Pancreas (tissue), 10 donors: ENCODE measurements at regions not wholly inside any gene's neighbourhood (a gene's known extent, or its start where the extent isn't known, plus 50 kb on each side); places are given as distances from the start of the nearest gene placed in this dataset.

Source experiments
- ATAC-seq, 4 donors: fragments of 200-7000 bp; cut with Tn5 transposase; one replicate each; pipeline versions ENCODE4 v1.8.0 to v1.9.1; 2020; ENCODE audit warnings: mild to moderate bottlenecking in 4 of 4, moderate library complexity in 4 of 4
- DNase-seq, 6 donors: peaks; one replicate each; pipeline ENCODE4 v3.0.0-alpha.2; 2020
- FAIRE-seq: peaks from 2 replicates; lab custom pipeline; 2012; peaks lifted over from hg19 to GRCh38; lab: Jason Lieb, UNC
- H3K27ac ChIP-seq, 4 donors: fragments of 200-600 bp; sonication (generic); 1 replicate in 3 of 4; 2 replicates in 1 of 4; pipeline versions ENCODE4 v1.5.0 to v1.8.0; 2020
- H3K27me3 ChIP-seq, 4 donors: fragments of 200-600 bp; one replicate each; pipeline ENCODE4 v1.8.0; 2021
- H3K36me3 ChIP-seq, 3 donors: fragments of 200-600 bp; sonication (generic) in 1 of 3; one replicate each; pipeline versions ENCODE4 v1.5.0 to v1.8.0; 2020 to 2021
- H3K4me1 ChIP-seq, 3 donors: fragments of 200-600 bp; one replicate each; pipeline ENCODE4 v1.8.0; 2021
- H3K4me3 ChIP-seq, 4 donors: fragments of 200-600 bp; sonication (generic) in 2 of 4; one replicate each; pipeline versions ENCODE4 v1.5.0 to v1.8.0; 2020 to 2021
- H3K9me3 ChIP-seq, 4 donors: fragments of 200-600 bp; one replicate each; pipeline ENCODE4 v1.8.0; 2021
- CTCF ChIP-seq, 4 donors: fragments of 200-600 bp; sonication (generic) in 3 of 4; IDR thresholded peaks; one replicate each; pipeline versions ENCODE4 v1.5.0 to v1.8.0; 2021; ENCODE audit warnings: antibody characterized with exemption in 4 of 4
- WGBS, 2 donors: extraction: QIAGEN DNeasy Blood & Tissue Kit; methylation state at CpG; one replicate each; pipeline ENCODE4 v1.1.7; 2013; 5-methylcytosine and 5-hydroxymethylcytosine counted together
- intact Hi-C, 3 donors: fragments of 100-400 bp; cut with DNase I; formaldehyde crosslinking; loops; one replicate each; pipeline versions ENCODE4 v1.11.1 to v1.14.2; 2022
- donor health status: healthy with polysubstance abuse.
- donor health status: DM: no; HTN: no; CAD: no; lungs with moderate emphysema.
- donor health status: DM: no; HTN: no; CAD: no.
- donor health status: control.
- donor health status: control.
- donor health status: Bipolar disorder and iron deficiency.
- donor health status: DM: yes; HTN: yes; CAD: no.
- donor health status: DM: no; HTN: no; CAD: no.
- donor health status: DM: no; HTN: no; CAD: no.
- donor health status: DM: yes; HTN: yes; CAD: no.

DNA sequence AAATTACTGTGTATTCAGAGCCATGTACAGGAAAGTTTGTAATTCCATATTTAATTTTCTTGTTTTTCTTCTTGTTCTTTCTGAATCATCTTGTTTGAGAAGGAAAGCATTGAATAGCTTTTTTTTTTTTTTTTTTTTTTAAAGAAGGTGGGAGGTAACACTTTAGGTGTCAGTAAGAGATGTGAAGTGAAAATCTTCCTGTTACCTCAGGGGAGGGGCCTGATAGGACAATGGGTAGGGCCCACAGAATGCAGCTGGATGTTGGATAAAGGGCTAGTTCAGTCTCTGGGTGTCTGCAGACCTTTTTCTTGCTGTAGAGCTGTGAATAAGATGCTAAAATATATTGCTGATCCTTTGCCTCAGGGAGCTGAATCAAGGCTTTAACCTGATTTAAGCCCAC, 317.4 kb downstream of the MAN2A1 start:
- no peak for ATAC-seq
- no peak for TF ChIP-seq CTCF (IDR thresholded peaks at IDR 0.05)
- intact Hi-C loops, result no loop called here

GRCh38 chr5:110008131-110008530, 318.4 kb downstream of the MAN2A1 start:
- intact Hi-C loops, result no loop called here

More for the DNA sequence above, 317.4 kb downstream of the MAN2A1 start:
- Histone ChIP-seq H3K27ac (no peak overlapping the region), H3K4me3 (no peak overlapping the region), H3K9me3 (peaks cover 0 to 4% (median 0%) of the 10 kb centered on the region in 4 donors), H3K4me1 (no peaks in the 10 kb centered on the region), H3K36me3 (no peaks in the 10 kb centered on the region), H3K27me3 (no peaks in the 10 kb centered on the region)
- no peak for DNase-seq
- FAIRE-seq, result no peak

GRCh38 chr5:110012145-110012544, 322.4 kb downstream of the MAN2A1 start:
- Histone ChIP-seq H3K4me1 (no peaks in the 10 kb centered on the region), H3K27ac (no peak overlapping the region), H3K4me3 (no peak overlapping the region), H3K36me3 (no peaks in the 10 kb centered on the region), H3K9me3 (peaks cover 0 to 4% (median 0%) of the 10 kb centered on the region in 4 donors), H3K27me3 (no peaks in the 10 kb centered on the region)
- WGBS, 2 donors, result 86 to 87% methylated on average over 1 of the region's 1 CpG
- intact Hi-C loops, result no loop called here
- FAIRE-seq (no peak), ATAC-seq (no peak), DNase-seq (no peak)
- TF ChIP-seq CTCF (IDR thresholded peaks at IDR 0.05), result no peak

More at GRCh38 chr5:110008131-110008530, 318.4 kb downstream of the MAN2A1 start:
- DNase-seq (no peak), ATAC-seq (no peak), FAIRE-seq (no peak)
- H3K36me3 ChIP-seq, result no peaks in the 10 kb centered on the region
- H3K4me3 ChIP-seq, result no peak overlapping the region
- no peak overlapping the region for H3K27ac ChIP-seq
- peaks cover 0 to 4% (median 0%) of the 10 kb centered on the region in 4 donors for H3K9me3 ChIP-seq
- no peaks in the 10 kb centered on the region for H3K27me3 ChIP-seq
- 56 to 66% methylated on average over 4 of the region's 4 CpGs for WGBS, 2 donors
- TF ChIP-seq CTCF (IDR thresholded peaks at IDR 0.05), result no peak
- no peaks in the 10 kb centered on the region for H3K4me1 ChIP-seq

- ATAC-seq (no peak), DNase-seq (no peak), FAIRE-seq (no peak)
- H3K9me3 ChIP-seq, result peaks cover 0 to 4% (median 0%) of the 10 kb centered on the region in 4 donors
- H3K27ac ChIP-seq, result no peak overlapping the region
- TF ChIP-seq CTCF (IDR thresholded peaks at IDR 0.05), result no peak
- H3K4me1 ChIP-seq, result no peaks in the 10 kb centered on the region
- no peak overlapping the region for H3K4me3 ChIP-seq
- intact Hi-C loops, result no loop called here
- no peaks in the 10 kb centered on the region for H3K27me3 ChIP-seq
- H3K36me3 ChIP-seq, result no peaks in the 10 kb centered on the region
These were observed 323.3 kb downstream of the MAN2A1 start for GRCh38 chr5:110013017-110013416.

- no peak overlapping the region for H3K27ac ChIP-seq
- H3K4me3 ChIP-seq, result no peak overlapping the region
- no peaks in the 10 kb centered on the region for H3K4me1 ChIP-seq
- no peak for TF ChIP-seq CTCF (IDR thresholded peaks at IDR 0.05)
- H3K27me3 ChIP-seq, result no peaks in the 10 kb centered on the region
- ATAC-seq (no peak), DNase-seq (no peak), FAIRE-seq (no peak)
- 58 to 66% methylated on average over 2 of the region's 2 CpGs for WGBS, 2 donors
- intact Hi-C loops, result no loop called here
- no peaks in the 10 kb centered on the region for H3K36me3 ChIP-seq
- no peaks in the 10 kb centered on the region for H3K9me3 ChIP-seq
These were observed 328.1 kb downstream of the MAN2A1 start for GRCh38 chr5:110017854-110018253.
